Breast epithelium (tissue), 4 donors: ENCODE measurements at regions not wholly inside any gene's neighbourhood (a gene's known extent, or its start where the extent isn't known, plus 50 kb on each side); places are given as distances from the start of the nearest gene placed in this dataset.

Experiments used
- DNase-seq, 2 donors: peaks; one replicate each; pipeline ENCODE4 v3.0.0-alpha.2; 2019; ENCODE audit warnings: low spot score in 2 of 2
- H3K27ac ChIP-seq, 2 donors: fragments of 200-600 bp; sonication (generic) in 1 of 2; one replicate each; pipeline ENCODE4 v1.5.1; 2016 to 2019; ENCODE audit warnings: mild to moderate bottlenecking in 1 of 2
- H3K27me3 ChIP-seq, 2 donors: fragments of 200-600 bp; sonication (generic) in 1 of 2; one replicate each; pipeline versions ENCODE4 v1.5.1 to v1.6.0; 2017 to 2019; ENCODE audit warnings: control low read depth in 1 of 2, mild to moderate bottlenecking in 1 of 2
- H3K36me3 ChIP-seq: fragments of 200-600 bp; one replicate; pipeline ENCODE4 v1.5.1; 2019
- H3K4me1 ChIP-seq, 2 donors: fragments of 200-600 bp; sonication (generic); one replicate each; pipeline ENCODE4 v1.5.1; 2016 to 2019; ENCODE audit warnings: control low read depth in 1 of 2
- H3K4me3 ChIP-seq, 3 donors: fragments of 200-600 bp; sonication (generic); 1 replicate in 2 of 3; 2 replicates in 1 of 3; pipeline ENCODE4 v1.5.1; 2016 to 2019; ENCODE audit warnings: mild to moderate bottlenecking in 3 of 3, moderate library complexity in 2 of 3
- H3K9me3 ChIP-seq, 2 donors: fragments of 200-600 bp; sonication (generic) in 1 of 2; one replicate each; pipeline ENCODE4 v1.5.1; 2016 to 2019; ENCODE audit warnings: control low read depth in 1 of 2
- CTCF ChIP-seq, 3 donors: fragments of 450-650 bp; IDR thresholded peaks; one replicate each; pipeline ENCODE4 v1.5.1; 2016 to 2017; ENCODE audit warnings: antibody characterized with exemption in 3 of 3, mild to moderate bottlenecking in 3 of 3, moderate library complexity in 3 of 3
- POLR2A ChIP-seq: fragments of 450-650 bp; IDR thresholded peaks from one replicate; pipeline ENCODE4 v1.6.1; 2016; ENCODE audit warnings: antibody characterized with exemption, mild to moderate bottlenecking, moderate library complexity
- POLR2AphosphoS5 ChIP-seq, 3 donors: sonication (generic); formaldehyde crosslinking; IDR thresholded peaks; one replicate each; pipeline ENCODE4 v1.6.1; 2017; ENCODE audit warnings: antibody characterized with exemption in 3 of 3
- intact Hi-C: fragments of 100-400 bp; cut with DNase I; formaldehyde crosslinking; loops from one replicate; pipeline ENCODE4 v1.15.1; 2023; ENCODE audit warnings: low total_unique reads

- Histone ChIP-seq H3K36me3 (no peaks in the 10 kb centered on the region), H3K4me1 (no peaks in the 10 kb centered on the region), H3K27me3 (no peaks in the 10 kb centered on the region), H3K4me3 (no peak overlapping the region), H3K9me3 (no peaks in the 10 kb centered on the region), H3K27ac (no peak overlapping the region)
- no peak for DNase-seq
- no peak for TF ChIP-seq CTCF (IDR thresholded peaks at IDR 0.05)
- TF ChIP-seq POLR2AphosphoS5 (IDR thresholded peaks at IDR 0.05): no peak
- no peak for TF ChIP-seq POLR2A
- intact Hi-C loops: no loop called here
Measured at GRCh38 chr6:167396659-167397490, 72.0 kb downstream of the TTLL2 start.

DNA sequence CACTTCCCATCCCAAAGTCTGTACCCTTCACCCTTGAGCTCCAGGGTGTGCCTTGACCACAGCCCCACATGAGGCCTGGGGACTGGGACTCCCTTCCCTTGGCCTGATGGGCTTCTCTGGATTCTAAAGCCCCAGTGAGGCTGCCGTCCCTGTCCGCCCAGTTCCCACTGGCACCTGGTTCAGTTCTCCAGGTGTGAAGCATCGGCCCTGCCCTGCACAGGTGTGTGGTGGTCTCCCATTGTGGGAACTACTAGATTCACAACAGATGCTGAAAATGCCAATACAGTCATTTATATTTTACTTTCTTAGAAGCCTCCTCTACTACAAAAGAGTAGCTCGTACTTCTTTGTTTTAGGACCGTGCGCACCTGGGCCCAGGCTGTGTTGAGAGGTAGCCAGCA, 72.8 kb downstream of the TTLL2 start:
- Histone ChIP-seq H3K27ac (no peak overlapping the region), H3K4me3 (no peak overlapping the region), H3K4me1 (no peaks in the 10 kb centered on the region), H3K9me3 (no peaks in the 10 kb centered on the region), H3K27me3 (no peaks in the 10 kb centered on the region), H3K36me3 (no peaks in the 10 kb centered on the region)
- intact Hi-C loops: no loop called here
- TF ChIP-seq CTCF (IDR thresholded peaks at IDR 0.05) (no peak), POLR2A (no peak), POLR2AphosphoS5 (IDR thresholded peaks at IDR 0.05) (no peak)
- DNase-seq: no peak

- Histone ChIP-seq H3K4me3 (no peak overlapping the region), H3K27ac (no peak overlapping the region), H3K36me3 (no peaks in the 10 kb centered on the region), H3K4me1 (no peaks in the 10 kb centered on the region), H3K9me3 (no peaks in the 10 kb centered on the region), H3K27me3 (no peaks in the 10 kb centered on the region)
- DNase-seq: no peak
- TF ChIP-seq POLR2A (no peak), POLR2AphosphoS5 (IDR thresholded peaks at IDR 0.05) (no peak), CTCF (IDR thresholded peaks at IDR 0.05) (no peak)
- intact Hi-C loops: no loop called here
Measured at GRCh38 chr6:167398214-167399050, 73.5 kb downstream of the TTLL2 start.

GRCh38 chr6:167399051-167399387, 74.1 kb downstream of the TTLL2 start:
- TF ChIP-seq POLR2AphosphoS5 (IDR thresholded peaks at IDR 0.05): no peak
- TF ChIP-seq CTCF (IDR thresholded peaks at IDR 0.05): no peak
- TF ChIP-seq POLR2A: no peak

GRCh38 chr6:167399599-167399998, 74.7 kb downstream of the TTLL2 start:
- no peak for DNase-seq
- Histone ChIP-seq H3K27me3 (no peaks in the 10 kb centered on the region), H3K36me3 (no peaks in the 10 kb centered on the region), H3K4me1 (no peaks in the 10 kb centered on the region), H3K4me3 (no peak overlapping the region), H3K9me3 (no peaks in the 10 kb centered on the region), H3K27ac (no peak overlapping the region)
- intact Hi-C loops: no loop called here
- TF ChIP-seq CTCF (IDR thresholded peaks at IDR 0.05): no peak
- no peak for TF ChIP-seq POLR2AphosphoS5 (IDR thresholded peaks at IDR 0.05)
- no peak for TF ChIP-seq POLR2A

More at GRCh38 chr6:167399051-167399387, 74.1 kb downstream of the TTLL2 start:
- Histone ChIP-seq H3K27me3 (no peaks in the 10 kb centered on the region), H3K36me3 (no peaks in the 10 kb centered on the region), H3K4me3 (no peak overlapping the region), H3K9me3 (no peaks in the 10 kb centered on the region), H3K4me1 (no peaks in the 10 kb centered on the region), H3K27ac (no peak overlapping the region)
- DNase-seq: no peak
- intact Hi-C loops: no loop called here
